HEK293 (cell line): ENCODE measurements at regions not wholly inside any gene's neighbourhood (a gene's known extent, or its start where the extent isn't known, plus 50 kb on each side); places are given as distances from the start of the nearest gene placed in this dataset.

Experiments used
- AEBP2 ChIP-seq: fragments of 450-650 bp; formaldehyde crosslinking; IDR thresholded peaks from 2 replicates; pipeline ENCODE4 v1.5.1; 2016; ENCODE audit warnings: missing biosample characterization, missing genetic modification characterization, borderline replicate concordance
- ELK4 ChIP-seq: IDR thresholded peaks from 2 replicates; pipeline ENCODE4 v1.6.1; 2011; ENCODE audit warnings: mild to moderate bottlenecking, low read depth, low read length, borderline replicate concordance
- GLI2 ChIP-seq: fragments of 450-650 bp; formaldehyde crosslinking; IDR thresholded peaks from 2 replicates; pipeline ENCODE4; 2017; ENCODE audit warnings: missing biosample characterization, missing genetic modification characterization, low read depth, borderline replicate concordance
- KLF7 ChIP-seq: fragments of 450-650 bp; formaldehyde crosslinking; IDR thresholded peaks from 2 replicates; pipeline ENCODE4 v1.5.1; 2016; ENCODE audit warnings: missing biosample characterization, missing genetic modification characterization, borderline replicate concordance
- MEIS1 ChIP-seq: sonication (generic); formaldehyde crosslinking; IDR thresholded peaks from 2 replicates; pipeline ENCODE4 v1.8.1; 2022; ENCODE audit warnings: missing genetic modification reagents, mild to moderate bottlenecking, borderline replicate concordance
- MYNN ChIP-seq: fragments of 450-650 bp; formaldehyde crosslinking; IDR thresholded peaks from 2 replicates; pipeline ENCODE4 v1.5.1; 2016; ENCODE audit warnings: missing biosample characterization, missing genetic modification characterization, borderline replicate concordance
- PRDM2 ChIP-seq: fragments of 450-650 bp; formaldehyde crosslinking; IDR thresholded peaks from 2 replicates; pipeline ENCODE4 v1.5.1; 2016; ENCODE audit warnings: missing biosample characterization, missing genetic modification characterization, borderline replicate concordance
- PRDM4 ChIP-seq: fragments of 450-650 bp; formaldehyde crosslinking; IDR thresholded peaks from 2 replicates; pipeline ENCODE4 v1.5.1; 2017; ENCODE audit warnings: missing biosample characterization, missing genetic modification characterization
- RBAK ChIP-seq: fragments of 450-650 bp; formaldehyde crosslinking; IDR thresholded peaks from 2 replicates; pipeline ENCODE4 v1.5.1; 2016; ENCODE audit warnings: missing biosample characterization, missing genetic modification characterization
- SCRT1 ChIP-seq: fragments of 450-650 bp; formaldehyde crosslinking; IDR thresholded peaks from 2 replicates; pipeline ENCODE4 v1.5.1; 2016; ENCODE audit warnings: missing biosample characterization, missing genetic modification characterization, borderline replicate concordance
- ZBTB7A ChIP-seq: fragments of 450-650 bp; formaldehyde crosslinking; IDR thresholded peaks from 2 replicates; pipeline ENCODE4 v1.5.1; 2016; ENCODE audit warnings: low read depth, missing biosample characterization, missing genetic modification characterization
- ZNF248 ChIP-seq: fragments of 450-650 bp; formaldehyde crosslinking; IDR thresholded peaks from 2 replicates; pipeline ENCODE4 v1.5.1; 2017; ENCODE audit warnings: missing biosample characterization, missing genetic modification characterization
- ZNF266 ChIP-seq: fragments of 450-650 bp; formaldehyde crosslinking; IDR thresholded peaks from 2 replicates; pipeline ENCODE4 v1.5.1; 2016; ENCODE audit warnings: missing biosample characterization, missing genetic modification characterization, low read depth
- ZNF404 ChIP-seq: fragments of 450-650 bp; formaldehyde crosslinking; IDR thresholded peaks from 2 replicates; pipeline ENCODE4 v1.5.1; 2017; ENCODE audit warnings: missing biosample characterization, missing genetic modification characterization
- ZNF433 ChIP-seq: fragments of 450-650 bp; formaldehyde crosslinking; IDR thresholded peaks from 2 replicates; pipeline ENCODE4 v1.5.1; 2016; ENCODE audit warnings: missing biosample characterization, missing genetic modification characterization, low read depth
- ZNF514 ChIP-seq: fragments of 450-650 bp; formaldehyde crosslinking; IDR thresholded peaks from 2 replicates; pipeline ENCODE4 v1.5.1; 2016; ENCODE audit warnings: missing biosample characterization, missing genetic modification characterization
- ZNF530 ChIP-seq: fragments of 450-650 bp; formaldehyde crosslinking; IDR thresholded peaks from 2 replicates; pipeline ENCODE4 v1.5.1; 2016; ENCODE audit warnings: low read depth, missing biosample characterization, missing genetic modification characterization
- ZNF549 ChIP-seq: fragments of 450-650 bp; IDR thresholded peaks from 2 replicates; pipeline ENCODE4 v1.5.1; 2018; ENCODE audit warnings: missing biosample characterization, missing genetic modification characterization, mild to moderate bottlenecking, inconsistent platforms, moderate library complexity
- ZNF600 ChIP-seq: fragments of 450-650 bp; formaldehyde crosslinking; IDR thresholded peaks from 2 replicates; pipeline ENCODE4 v1.5.1; 2016; ENCODE audit warnings: missing biosample characterization, missing genetic modification characterization
- ZNF621 ChIP-seq: fragments of 450-650 bp; formaldehyde crosslinking; IDR thresholded peaks from 2 replicates; pipeline ENCODE4 v1.5.1; 2017; ENCODE audit warnings: missing biosample characterization, missing genetic modification characterization
- ZNF626 ChIP-seq: fragments of 450-650 bp; sonication (Bioruptor Pico); formaldehyde crosslinking; IDR thresholded peaks from 2 replicates; pipeline ENCODE4 v1.5.1; 2018; ENCODE audit warnings: missing biosample characterization, missing genetic modification characterization, inconsistent platforms
- ZNF664 ChIP-seq: fragments of 450-650 bp; formaldehyde crosslinking; IDR thresholded peaks from 2 replicates; pipeline ENCODE4 v1.5.1; 2016; ENCODE audit warnings: missing biosample characterization, missing genetic modification characterization
- ZNF670 ChIP-seq: fragments of 450-650 bp; formaldehyde crosslinking; IDR thresholded peaks from 2 replicates; pipeline ENCODE4 v1.5.1; 2016; ENCODE audit warnings: missing biosample characterization, missing genetic modification characterization, low read depth
- ZNF701 ChIP-seq: fragments of 450-650 bp; formaldehyde crosslinking; IDR thresholded peaks from 2 replicates; pipeline ENCODE4 v1.5.1; 2016; ENCODE audit warnings: missing biosample characterization, missing genetic modification characterization
- ZNF707 ChIP-seq: fragments of 450-650 bp; formaldehyde crosslinking; IDR thresholded peaks from 2 replicates; pipeline ENCODE4 v1.5.1; 2016; ENCODE audit warnings: missing biosample characterization, missing genetic modification characterization
- ZNF747 ChIP-seq: fragments of 450-650 bp; formaldehyde crosslinking; IDR thresholded peaks from 2 replicates; pipeline ENCODE4 v1.5.1; 2016; ENCODE audit warnings: missing biosample characterization, missing genetic modification characterization
- ZNF830 ChIP-seq: fragments of 450-650 bp; IDR thresholded peaks from 2 replicates; pipeline ENCODE4 v1.5.0; 2018; ENCODE audit warnings: missing biosample characterization, missing genetic modification characterization, low read depth, mild to moderate bottlenecking, moderate library complexity
- ZSCAN18 ChIP-seq: fragments of 450-650 bp; formaldehyde crosslinking; IDR thresholded peaks from 2 replicates; pipeline ENCODE4 v1.5.1; 2016; ENCODE audit warnings: missing biosample characterization, missing genetic modification characterization

GRCh38 chr6:28838634-28839442, 84.9 kb downstream of the TRIM27 start (continued):
- TF ChIP-seq ZNF530 (tag by site-specific recombination) (no peak), PRDM2 (tag by site-specific recombination) (no peak), RBAK (tag by site-specific recombination) (no peak), ZNF626 (tag by site-specific recombination) (no peak), KLF7 (tag by site-specific recombination) (no peak), ELK4 (no peak), SCRT1 (tag by site-specific recombination) (no peak), ZNF830 (no peak), ZNF707 (tag by site-specific recombination) (no peak), ZNF621 (no peak), ZNF248 (tag by site-specific recombination) (no peak), ZNF549 (tag by site-specific recombination) (no peak), MYNN (tag by site-specific recombination) (no peak), ZNF701 (no peak), AEBP2 (tag by site-specific recombination) (no peak), MEIS1 (CRISPR knock-in tag) (no peak), GLI2 (tag by site-specific recombination) (no peak), ZSCAN18 (tag by site-specific recombination) (no peak), ZNF266 (tag by site-specific recombination) (no peak), ZNF670 (tag by site-specific recombination) (no peak), ZNF514 (tag by site-specific recombination) (no peak), ZNF600 (peak; percentile 100), ZBTB7A (tag by site-specific recombination) (no peak; the same call in 1 of the 2 replicates), ZNF747 (no peak), ZNF433 (tag by site-specific recombination) (no peak), PRDM4 (no peak), ZNF404 (no peak), ZNF664 (no peak)
